ENCODE measurements at regions not wholly inside any gene's neighbourhood (a gene's known extent, or its start where the extent isn't known, plus 50 kb on each side); places are given as distances from the start of the nearest gene placed in this dataset.
"Not testable (repeated sequence)": the region's sequence is repeated elsewhere in the genome, so short reads cannot be mapped to it uniquely, and the experiment has no call there.

DNA sequence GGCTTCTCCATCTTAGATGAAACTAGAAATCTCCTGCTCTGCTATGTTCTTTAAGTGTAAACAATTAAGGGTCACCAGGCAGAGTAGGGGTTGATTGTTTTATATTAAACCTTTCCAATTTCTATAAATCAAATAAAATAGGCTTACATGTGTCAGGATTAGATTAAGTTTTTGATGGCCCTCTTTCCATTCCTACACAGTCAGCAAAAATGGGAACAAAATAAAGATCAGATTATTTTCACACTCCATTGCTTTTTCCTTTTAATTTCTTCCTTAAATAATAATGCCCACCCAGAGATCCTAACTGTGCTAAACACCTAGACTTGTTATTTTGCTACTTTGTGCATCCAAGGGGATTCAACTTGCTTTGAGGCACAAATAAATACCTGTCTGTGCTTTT is 381.4 kb upstream of the MAGEB16 start:
- H3K4me3 ChIP-seq (ENCODE audit: low read length): no peak overlapping the region
- H3K9me3 ChIP-seq (ENCODE audit: control insufficient read depth, low read depth, low read length): peaks cover 25% of the 10 kb centered on the region
- no peaks in the 10 kb centered on the region for H3K4me1 ChIP-seq (ENCODE audit: control insufficient read depth, low read depth, low read length)
- H3K9ac ChIP-seq (ENCODE audit: low read length): no peak overlapping the region
- H3K27ac ChIP-seq (ENCODE audit: low read length): no peak overlapping the region
- no peaks in the 10 kb centered on the region for H3K36me3 ChIP-seq (ENCODE audit: control insufficient read depth, low read depth, low read length)
- H3K27me3 ChIP-seq (ENCODE audit: control insufficient read depth, insufficient read depth, low read length): no peaks in the 10 kb centered on the region

DNA sequence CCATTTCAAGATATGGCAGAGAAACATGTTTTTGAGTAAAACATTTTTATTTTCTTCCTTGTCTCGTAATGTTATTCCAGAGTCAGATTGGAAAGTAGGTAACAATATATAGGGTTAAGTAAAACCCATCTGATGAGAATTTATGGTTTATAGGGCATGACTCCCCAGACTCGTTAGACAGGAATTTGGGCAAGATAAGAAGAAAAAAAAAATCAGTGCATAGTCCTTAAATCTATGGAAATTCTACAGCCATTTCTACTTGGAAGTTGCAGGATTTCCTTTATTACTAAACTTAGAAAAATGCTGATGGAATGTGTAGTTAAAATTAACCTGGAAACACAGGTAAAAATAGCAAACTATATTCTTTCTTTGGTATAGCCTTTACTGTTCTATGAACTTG is 366.1 kb upstream of the MAGEB16 start:
- Histone ChIP-seq H3K4me1 (ENCODE audit: control insufficient read depth, low read depth, low read length) (no peaks in the 10 kb centered on the region), H3K36me3 (ENCODE audit: control insufficient read depth, low read depth, low read length) (no peaks in the 10 kb centered on the region), H3K4me3 (ENCODE audit: low read length) (no peak overlapping the region), H3K27me3 (ENCODE audit: control insufficient read depth, insufficient read depth, low read length) (no peaks in the 10 kb centered on the region), H3K27ac (ENCODE audit: low read length) (no peak overlapping the region), H3K9me3 (ENCODE audit: control insufficient read depth, low read depth, low read length) (peaks cover 24% of the 10 kb centered on the region), H3K9ac (ENCODE audit: low read length) (no peak overlapping the region)

DNA sequence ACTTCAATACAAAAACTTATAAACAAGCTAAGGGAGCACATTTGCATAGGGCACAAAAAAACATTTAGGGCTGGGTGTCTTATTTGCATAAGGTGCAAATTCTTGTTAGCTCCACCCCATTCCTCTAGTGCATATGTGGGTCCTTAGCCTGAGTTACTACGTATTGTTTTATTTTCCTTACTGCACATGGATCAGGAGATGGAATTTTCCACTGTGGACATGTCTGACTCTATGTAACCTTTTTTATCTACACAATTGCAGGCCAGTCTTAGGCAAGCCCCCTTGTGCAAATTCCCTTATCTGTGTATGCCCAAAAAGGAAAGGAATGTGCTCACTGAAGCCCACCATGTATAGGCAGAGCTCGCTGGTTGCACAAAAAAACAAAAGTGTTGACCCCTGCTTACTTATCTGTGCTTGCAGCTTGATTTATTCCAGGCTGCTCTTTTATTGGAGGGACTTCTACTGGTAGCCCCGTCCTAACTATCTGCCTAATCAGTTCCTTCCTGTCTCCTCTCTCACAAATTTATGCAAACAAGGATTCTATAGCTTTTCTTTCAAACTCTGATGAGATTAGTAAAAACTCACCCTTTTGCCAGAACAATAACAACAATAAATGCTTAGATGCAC is 359.0 kb upstream of the MAGEB16 start:
- no peak overlapping the region for H3K4me3 ChIP-seq (ENCODE audit: low read length)
- H3K9ac ChIP-seq (ENCODE audit: low read length): no peak overlapping the region
- H3K4me1 ChIP-seq (ENCODE audit: control insufficient read depth, low read depth, low read length): no peaks in the 10 kb centered on the region
- H3K9me3 ChIP-seq (ENCODE audit: control insufficient read depth, low read depth, low read length): peaks cover 36% of the 10 kb centered on the region
- H3K27me3 ChIP-seq (ENCODE audit: control insufficient read depth, insufficient read depth, low read length): no peaks in the 10 kb centered on the region
- H3K36me3 ChIP-seq (ENCODE audit: control insufficient read depth, low read depth, low read length): no peaks in the 10 kb centered on the region
- no peak overlapping the region for H3K27ac ChIP-seq (ENCODE audit: low read length)

DNA sequence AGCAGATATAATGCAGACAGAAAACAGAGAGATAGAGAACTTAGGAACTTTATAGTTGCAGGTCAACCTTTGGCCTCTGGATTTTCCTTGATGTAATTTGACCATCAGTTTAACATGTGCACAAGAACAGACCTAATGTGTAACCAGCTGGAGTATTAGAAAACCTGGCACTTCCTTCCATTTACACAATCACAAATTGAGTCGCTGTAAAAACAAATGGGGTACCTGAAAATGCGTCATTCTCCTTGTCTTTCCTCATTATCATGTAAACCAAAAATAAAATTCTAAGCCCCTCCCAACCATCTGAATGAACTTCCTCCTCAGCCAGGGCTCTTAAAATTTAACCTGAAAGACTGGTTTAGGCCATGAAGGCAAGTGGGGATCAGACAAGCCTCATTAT is 358.4 kb upstream of the MAGEB16 start:
- Histone ChIP-seq H3K27ac (ENCODE audit: low read length) (no peak overlapping the region), H3K36me3 (ENCODE audit: control insufficient read depth, low read depth, low read length) (no peaks in the 10 kb centered on the region), H3K4me3 (ENCODE audit: low read length) (no peak overlapping the region), H3K27me3 (ENCODE audit: control insufficient read depth, insufficient read depth, low read length) (no peaks in the 10 kb centered on the region), H3K9ac (ENCODE audit: low read length) (no peak overlapping the region), H3K9me3 (ENCODE audit: control insufficient read depth, low read depth, low read length) (peaks cover 34% of the 10 kb centered on the region), H3K4me1 (ENCODE audit: control insufficient read depth, low read depth, low read length) (no peaks in the 10 kb centered on the region)

DNA sequence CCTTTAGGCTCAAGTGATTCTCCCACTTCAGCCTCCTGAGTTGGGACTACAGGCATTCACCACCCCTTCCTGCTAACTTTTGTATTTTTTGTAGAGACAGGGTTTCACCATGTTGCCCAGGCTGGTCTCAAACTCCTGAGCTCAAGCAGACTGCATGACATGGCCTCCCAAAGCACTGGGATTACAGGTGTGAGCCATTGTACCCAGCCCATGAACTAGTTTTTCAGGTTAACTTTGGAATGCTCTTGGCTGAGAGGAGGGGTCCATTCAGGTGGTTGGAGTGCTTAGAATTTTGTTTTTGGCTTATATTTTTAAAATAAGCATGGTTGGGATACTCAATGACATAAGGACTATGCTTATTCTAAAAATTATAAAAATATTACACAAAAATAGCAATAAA is 355.7 kb upstream of the MAGEB16 start:
- H3K9ac ChIP-seq (ENCODE audit: low read length): no peak overlapping the region
- no peak overlapping the region for H3K4me3 ChIP-seq (ENCODE audit: low read length)
- H3K36me3 ChIP-seq (ENCODE audit: control insufficient read depth, low read depth, low read length): no peaks in the 10 kb centered on the region
- no peaks in the 10 kb centered on the region for H3K27me3 ChIP-seq (ENCODE audit: control insufficient read depth, insufficient read depth, low read length)
- H3K9me3 ChIP-seq (ENCODE audit: control insufficient read depth, low read depth, low read length): peaks cover 24% of the 10 kb centered on the region
- no peak overlapping the region for H3K27ac ChIP-seq (ENCODE audit: low read length)
- H3K4me1 ChIP-seq (ENCODE audit: control insufficient read depth, low read depth, low read length): no peaks in the 10 kb centered on the region

DNA sequence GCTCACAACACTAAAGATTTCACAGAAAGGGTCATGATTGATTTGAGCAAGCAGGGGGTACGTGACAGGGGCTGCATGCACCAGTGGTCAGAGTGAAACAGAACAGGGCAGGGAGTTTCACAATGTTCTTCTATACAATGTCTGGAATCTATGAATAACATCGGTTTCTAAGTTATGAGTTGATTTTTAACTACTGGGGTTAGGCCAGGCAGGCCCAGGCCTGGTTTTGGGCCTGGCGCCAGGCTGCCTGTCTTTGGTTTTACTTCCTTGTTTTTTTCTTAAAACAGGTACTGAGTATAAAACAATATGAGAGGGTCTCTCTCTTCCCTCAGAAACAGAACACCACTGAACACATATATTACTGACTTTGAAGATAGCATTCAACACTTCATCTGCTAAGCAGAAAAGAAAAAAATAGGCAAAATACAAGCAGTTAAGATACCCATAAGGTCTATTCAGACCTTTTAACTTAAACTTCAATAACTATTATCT is 355.0 kb upstream of the MAGEB16 start:
- peaks cover 24% of the 10 kb centered on the region for H3K9me3 ChIP-seq (ENCODE audit: control insufficient read depth, low read depth, low read length)
- H3K4me1 ChIP-seq (ENCODE audit: control insufficient read depth, low read depth, low read length); H3K27me3 ChIP-seq (ENCODE audit: control insufficient read depth, insufficient read depth, low read length); H3K4me3 ChIP-seq (ENCODE audit: low read length); H3K27ac ChIP-seq (ENCODE audit: low read length); H3K9ac ChIP-seq (ENCODE audit: low read length); H3K36me3 ChIP-seq (ENCODE audit: control insufficient read depth, low read depth, low read length): not testable (repeated sequence)

DNA sequence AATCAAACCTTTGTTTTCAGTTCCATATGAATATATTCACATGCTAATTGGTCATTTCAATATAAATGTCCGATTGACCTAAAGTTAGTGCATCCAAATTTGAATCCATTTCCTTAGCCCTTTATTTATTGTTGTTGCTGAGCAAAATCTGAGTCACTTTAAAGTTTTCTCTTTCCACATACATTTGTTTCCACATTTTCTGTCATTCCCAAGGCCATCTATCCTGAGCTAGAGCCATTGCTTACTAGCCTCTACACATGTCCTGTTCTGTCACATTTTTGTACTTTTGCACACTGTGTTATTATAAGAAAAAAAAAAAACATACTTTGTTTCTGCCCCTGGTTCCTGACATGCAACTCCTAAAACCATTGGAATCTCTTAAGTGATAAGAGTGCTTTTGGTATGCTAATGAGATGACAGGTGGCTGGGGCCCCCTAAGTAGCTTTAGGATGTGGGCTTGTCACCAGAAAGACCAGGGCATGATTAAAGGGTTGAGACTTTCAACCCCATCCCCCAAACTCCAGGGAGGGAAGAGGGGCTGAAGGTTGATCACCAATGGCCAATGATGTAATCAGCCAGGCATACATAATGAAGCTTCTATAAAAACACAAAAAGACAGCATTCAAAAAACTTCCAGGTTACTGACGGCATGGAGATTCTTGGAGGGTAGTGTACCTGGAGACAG is 353.3 kb upstream of the MAGEB16 start:
- Histone ChIP-seq H3K4me1 (ENCODE audit: control insufficient read depth, low read depth, low read length) (no peaks in the 10 kb centered on the region), H3K9ac (ENCODE audit: low read length) (no peak overlapping the region), H3K9me3 (ENCODE audit: control insufficient read depth, low read depth, low read length) (peaks cover 11% of the 10 kb centered on the region), H3K27ac (ENCODE audit: low read length) (no peak overlapping the region), H3K36me3 (ENCODE audit: control insufficient read depth, low read depth, low read length) (no peaks in the 10 kb centered on the region), H3K4me3 (ENCODE audit: low read length) (no peak overlapping the region), H3K27me3 (ENCODE audit: control insufficient read depth, insufficient read depth, low read length) (no peaks in the 10 kb centered on the region)

DNA sequence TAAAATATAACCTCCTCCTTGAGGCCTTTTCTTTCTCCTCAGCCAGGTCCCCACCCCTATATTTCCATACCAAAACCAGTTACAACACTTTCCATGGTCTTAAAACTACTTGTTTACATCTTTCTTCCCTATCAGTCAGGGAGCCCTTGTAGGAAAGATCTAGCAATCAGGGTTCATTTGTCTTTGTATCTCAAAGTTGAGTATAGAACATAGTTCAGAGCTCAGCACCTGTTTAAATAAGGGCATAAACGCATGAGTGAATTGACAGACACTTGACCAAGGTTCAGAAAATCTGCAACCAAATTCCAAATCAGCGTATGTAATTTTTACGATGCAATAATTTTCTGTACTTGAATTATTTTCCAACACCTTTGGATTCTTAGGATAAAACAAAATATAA is 352.2 kb upstream of the MAGEB16 start:
- H3K9me3 ChIP-seq (ENCODE audit: control insufficient read depth, low read depth, low read length): peaks cover 10% of the 10 kb centered on the region
- no peak overlapping the region for H3K4me3 ChIP-seq (ENCODE audit: low read length)
- no peaks in the 10 kb centered on the region for H3K27me3 ChIP-seq (ENCODE audit: control insufficient read depth, insufficient read depth, low read length)
- no peak overlapping the region for H3K27ac ChIP-seq (ENCODE audit: low read length)
- no peaks in the 10 kb centered on the region for H3K4me1 ChIP-seq (ENCODE audit: control insufficient read depth, low read depth, low read length)
- H3K36me3 ChIP-seq (ENCODE audit: control insufficient read depth, low read depth, low read length): no peaks in the 10 kb centered on the region
- H3K9ac ChIP-seq (ENCODE audit: low read length): no peak overlapping the region

DNA sequence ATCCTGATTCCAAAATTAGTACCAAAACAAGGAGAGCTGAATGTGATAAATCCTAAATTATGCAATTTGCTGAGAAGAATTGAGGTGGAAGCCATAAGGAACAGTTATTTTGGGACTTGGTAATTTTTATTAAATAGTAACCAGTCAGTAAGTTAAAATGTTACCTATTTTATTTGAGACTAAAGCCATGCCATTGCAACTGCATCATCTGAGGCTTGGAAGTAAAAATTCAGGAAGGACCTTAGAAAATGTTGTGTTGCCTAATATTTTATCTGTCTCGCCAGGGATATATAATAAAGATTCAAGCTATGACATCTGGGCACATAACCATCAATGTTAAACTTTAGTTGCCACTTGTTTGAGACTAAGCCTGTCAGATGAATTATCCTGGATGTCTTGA is 341.3 kb upstream of the MAGEB16 start:
- Histone ChIP-seq H3K36me3 (ENCODE audit: control insufficient read depth, low read depth, low read length) (no peaks in the 10 kb centered on the region), H3K4me1 (ENCODE audit: control insufficient read depth, low read depth, low read length) (no peaks in the 10 kb centered on the region), H3K9me3 (ENCODE audit: control insufficient read depth, low read depth, low read length) (peaks cover 23% of the 10 kb centered on the region), H3K9ac (ENCODE audit: low read length) (no peak overlapping the region), H3K4me3 (ENCODE audit: low read length) (no peak overlapping the region), H3K27ac (ENCODE audit: low read length) (no peak overlapping the region), H3K27me3 (ENCODE audit: control insufficient read depth, insufficient read depth, low read length) (no peaks in the 10 kb centered on the region)

DNA sequence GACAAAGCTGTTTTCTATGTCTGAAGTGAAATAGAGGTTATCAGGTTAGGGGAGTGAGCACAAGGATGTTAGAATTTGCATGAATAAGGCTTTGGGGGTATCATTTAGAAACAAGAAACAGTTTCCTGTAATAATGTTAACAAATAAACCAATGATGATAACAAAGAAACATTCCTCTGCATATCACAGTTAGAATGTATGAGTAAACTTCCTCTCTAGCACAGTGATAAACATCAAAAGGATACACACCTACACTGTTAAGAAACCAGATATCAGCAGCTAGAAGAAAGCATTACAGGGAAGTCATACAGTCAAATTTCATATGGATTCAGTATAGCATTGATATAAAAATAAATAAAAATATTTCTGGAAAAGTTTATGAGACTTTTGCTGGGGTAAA is 340.0 kb upstream of the MAGEB16 start:
- no peak overlapping the region for H3K9ac ChIP-seq (ENCODE audit: low read length)
- H3K9me3 ChIP-seq (ENCODE audit: control insufficient read depth, low read depth, low read length): peaks cover 34% of the 10 kb centered on the region
- no peak overlapping the region for H3K4me3 ChIP-seq (ENCODE audit: low read length)
- H3K36me3 ChIP-seq (ENCODE audit: control insufficient read depth, low read depth, low read length): no peaks in the 10 kb centered on the region
- H3K27ac ChIP-seq (ENCODE audit: low read length): no peak overlapping the region
- no peaks in the 10 kb centered on the region for H3K27me3 ChIP-seq (ENCODE audit: control insufficient read depth, insufficient read depth, low read length)
- H3K4me1 ChIP-seq (ENCODE audit: control insufficient read depth, low read depth, low read length): no peaks in the 10 kb centered on the region

DNA sequence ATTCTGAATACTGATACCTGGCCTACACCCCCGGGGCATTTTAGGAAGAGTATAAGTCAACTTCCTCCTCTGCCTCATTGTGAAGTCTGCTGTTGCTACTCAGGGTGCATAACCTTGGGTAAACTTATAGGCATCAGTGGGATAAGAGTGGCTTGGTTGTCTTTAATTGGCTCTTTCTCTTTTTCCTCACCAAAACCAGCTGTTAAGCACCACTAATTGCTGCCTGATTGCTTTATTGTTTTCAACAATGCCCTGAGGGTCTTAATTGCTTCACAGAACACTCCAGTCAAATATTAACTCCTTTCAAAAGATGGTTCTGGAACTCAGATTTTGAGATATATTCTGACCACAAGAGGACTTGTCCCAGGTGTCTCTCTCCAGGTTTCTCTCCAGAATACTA is 337.0 kb upstream of the MAGEB16 start:
- H3K9me3 ChIP-seq (ENCODE audit: control insufficient read depth, low read depth, low read length): peaks cover 37% of the 10 kb centered on the region
- no peak overlapping the region for H3K27ac ChIP-seq (ENCODE audit: low read length)
- H3K27me3 ChIP-seq (ENCODE audit: control insufficient read depth, insufficient read depth, low read length): no peaks in the 10 kb centered on the region

DNA sequence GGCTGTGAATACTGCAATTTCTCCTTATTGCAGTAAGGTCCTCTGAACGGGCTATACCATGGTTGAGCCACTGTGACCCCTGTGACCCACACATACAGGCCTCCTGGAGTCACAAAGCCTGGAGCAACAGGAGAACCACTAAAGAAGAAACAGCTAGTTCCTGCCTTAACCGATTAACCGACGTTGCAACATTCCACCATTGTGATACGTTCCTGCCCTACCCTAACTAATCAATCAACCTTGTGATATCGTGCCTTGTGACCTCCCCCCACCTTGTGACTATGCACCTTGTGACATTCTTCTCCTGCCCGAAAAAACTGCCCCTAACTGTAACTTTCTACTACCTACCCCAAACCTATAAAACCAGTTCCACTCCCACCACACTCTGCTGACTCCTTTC is 301.5 kb upstream of the MAGEB16 start:
- not testable (repeated sequence) for H3K4me3 ChIP-seq (ENCODE audit: low read length); H3K4me1 ChIP-seq (ENCODE audit: control insufficient read depth, low read depth, low read length); H3K27ac ChIP-seq (ENCODE audit: low read length); H3K36me3 ChIP-seq (ENCODE audit: control insufficient read depth, low read depth, low read length); H3K9ac ChIP-seq (ENCODE audit: low read length); H3K9me3 ChIP-seq (ENCODE audit: control insufficient read depth, low read depth, low read length); H3K27me3 ChIP-seq (ENCODE audit: control insufficient read depth, insufficient read depth, low read length)

More for the DNA sequence above, 337.0 kb upstream of the MAGEB16 start:
- Histone ChIP-seq H3K4me3 (ENCODE audit: low read length) (no peak overlapping the region), H3K4me1 (ENCODE audit: control insufficient read depth, low read depth, low read length) (no peaks in the 10 kb centered on the region), H3K36me3 (ENCODE audit: control insufficient read depth, low read depth, low read length) (no peaks in the 10 kb centered on the region), H3K9ac (ENCODE audit: low read length) (no peak overlapping the region)

Data from iPS-18a (cell line).